WTC11 (cell line): ENCODE measurements at regions not wholly inside any gene's neighbourhood (a gene's known extent, or its start where the extent isn't known, plus 50 kb on each side); places are given as distances from the start of the nearest gene placed in this dataset.
A peak's percentile ranks its signal among the peaks of the same experiment; 100 is the strongest.

Experiments
- ATAC-seq: fragments of 200-7000 bp; cut with Tn5 transposase; 2 replicates; pipeline ENCODE4 v1.10.0; 2021; ENCODE audit warnings: mild to moderate bottlenecking, moderate library complexity
- CTCF ChIA-PET: fragments of 300-600 bp; sonication (Branson Sonifier 250); formaldehyde crosslinking; loops from one replicate; lab custom pipeline; 2021; ENCODE audit warnings: antibody characterized with exemption; lab: Charles Lee
- POLR2A ChIA-PET: fragments of 350-600 bp; sonication (Branson Sonifier 250); formaldehyde crosslinking; loops from one replicate; lab custom pipeline; 2021; ENCODE audit warnings: antibody characterized with exemption; lab: Charles Lee
- DNase-seq: peaks from one replicate; pipeline ENCODE4 v3.0.0; 2021; ENCODE audit warnings: low spot score
- H3K27ac Mint-ChIP-seq: 2 replicates; pipeline ENCODE4 v1.8.0; 2021; ENCODE audit warnings: mixed read lengths
- H3K27me3 Mint-ChIP-seq: 2 replicates; pipeline ENCODE4 v1.8.0; 2021; ENCODE audit warnings: low read depth, mild to moderate bottlenecking, moderate library complexity, mixed read lengths
- H3K36me3 Mint-ChIP-seq: 2 replicates; pipeline ENCODE4 v1.8.0; 2021; ENCODE audit warnings: mixed read lengths
- H3K4me1 Mint-ChIP-seq: 2 replicates; pipeline ENCODE4 v1.8.0; 2022; ENCODE audit warnings: mixed read lengths
- H3K4me3 Mint-ChIP-seq: 2 replicates; pipeline ENCODE4 v1.8.0; 2021; ENCODE audit warnings: mild to moderate bottlenecking, moderate library complexity, mixed read lengths
- H3K9me3 Mint-ChIP-seq: 2 replicates; pipeline ENCODE4 v1.8.0; 2021; ENCODE audit warnings: mixed read lengths
- AR ChIP-seq: fragments of 250-450 bp; sonication (Bioruptor Pico); IDR thresholded peaks from 2 replicates; pipeline ENCODE4 v1.9.0; 2021; ENCODE audit warnings: mild to moderate bottlenecking
- ATF1 ChIP-seq: sonication (generic); formaldehyde crosslinking; IDR thresholded peaks from 2 replicates; pipeline ENCODE4 v1.8.1; 2023; ENCODE audit warnings: mild to moderate bottlenecking, moderate library complexity, missing genetic modification reagents
- EMX1 ChIP-seq: fragments of 250-450 bp; sonication (Bioruptor Pico); IDR thresholded peaks from 2 replicates; pipeline ENCODE4 v1.8.0; 2021; ENCODE audit warnings: mild to moderate bottlenecking
- GRHL2 ChIP-seq: fragments of 250-450 bp; sonication (Bioruptor Pico); IDR thresholded peaks from 2 replicates; pipeline ENCODE4 v1.8.0; 2022; ENCODE audit warnings: mild to moderate bottlenecking, moderate library complexity; ENCODE audit not compliant: insufficient replicate concordance, severe bottlenecking
- GTF2I ChIP-seq: fragments of 250-450 bp; sonication (Bioruptor Pico); conservative IDR thresholded peaks from 2 replicates; pipeline ENCODE4 v1.4.0; 2021; ENCODE audit warnings: mild to moderate bottlenecking
- HMGA2 ChIP-seq: fragments of 250-450 bp; sonication (Bioruptor Pico); IDR thresholded peaks from 2 replicates; pipeline ENCODE4 v1.4.0; 2021; ENCODE audit warnings: mild to moderate bottlenecking, moderate library complexity
- JAZF1 ChIP-seq: fragments of 250-450 bp; sonication (Bioruptor Pico); IDR thresholded peaks from 2 replicates; pipeline ENCODE4 v1.9.0; 2021; ENCODE audit warnings: moderate library complexity, mild to moderate bottlenecking, inconsistent platforms
- NFATC4 ChIP-seq: fragments of 250-450 bp; sonication (Bioruptor Pico); IDR thresholded peaks from 2 replicates; pipeline ENCODE4 v1.9.0; 2021; ENCODE audit warnings: mild to moderate bottlenecking
- NFE2L1 ChIP-seq: sonication (generic); formaldehyde crosslinking; IDR thresholded peaks from 2 replicates; pipeline ENCODE4 v1.8.1; 2023; ENCODE audit warnings: missing genetic modification reagents
- NR3C1 ChIP-seq: sonication (generic); formaldehyde crosslinking; conservative IDR thresholded peaks from 2 replicates; pipeline ENCODE4 v1.8.1; 2023; ENCODE audit warnings: low read depth, mild to moderate bottlenecking, missing genetic modification reagents
- SP1 ChIP-seq: sonication (generic); formaldehyde crosslinking; conservative IDR thresholded peaks from 2 replicates; pipeline ENCODE4 v1.8.1; 2022; ENCODE audit warnings: missing genetic modification reagents
- TCF7 ChIP-seq: sonication (generic); formaldehyde crosslinking; IDR thresholded peaks from 2 replicates; pipeline ENCODE4 v1.8.0; 2022; ENCODE audit warnings: mild to moderate bottlenecking, low read depth, missing genetic modification reagents, moderate library complexity
- ZBTB21 ChIP-seq: sonication (generic); formaldehyde crosslinking; IDR thresholded peaks from 2 replicates; pipeline ENCODE4 v1.8.1; 2023; ENCODE audit warnings: mild to moderate bottlenecking, missing genetic modification reagents, borderline replicate concordance
- ZNF121 ChIP-seq: sonication (generic); formaldehyde crosslinking; IDR thresholded peaks from 2 replicates; pipeline ENCODE4 v1.8.0; 2023; ENCODE audit warnings: missing genetic modification reagents
- ZNF416 ChIP-seq: fragments of 250-450 bp; sonication (Bioruptor Pico); IDR thresholded peaks from 2 replicates; pipeline ENCODE4 v1.9.0; 2021; ENCODE audit warnings: mild to moderate bottlenecking, inconsistent platforms
- TF ChIP-seq, protein P1 (sequence below): sonication (generic); formaldehyde crosslinking; IDR thresholded peaks from 2 replicates; pipeline ENCODE4 v1.8.0; 2022; ENCODE audit warnings: mild to moderate bottlenecking, missing genetic modification reagents
- TF ChIP-seq, protein P2 (sequence below): fragments of 200-600 bp; IDR thresholded peaks from 2 replicates; pipeline ENCODE4 v1.8.0; 2022; ENCODE audit warnings: antibody characterized with exemption
- TF ChIP-seq, protein P3 (sequence below): sonication (generic); formaldehyde crosslinking; IDR thresholded peaks from 2 replicates; pipeline ENCODE4 v1.8.1; 2023; ENCODE audit warnings: mild to moderate bottlenecking, moderate library complexity, missing genetic modification reagents
- TF ChIP-seq, protein P4 (sequence below): sonication (generic); formaldehyde crosslinking; IDR thresholded peaks from 2 replicates; pipeline ENCODE4 v1.8.1; 2023; ENCODE audit warnings: mild to moderate bottlenecking, missing genetic modification reagents, moderate library complexity
- TF ChIP-seq, protein P5 (sequence below): sonication (generic); formaldehyde crosslinking; IDR thresholded peaks from 2 replicates; pipeline ENCODE4 v1.8.0; 2022; ENCODE audit warnings: mild to moderate bottlenecking, missing genetic modification reagents

DNA sequence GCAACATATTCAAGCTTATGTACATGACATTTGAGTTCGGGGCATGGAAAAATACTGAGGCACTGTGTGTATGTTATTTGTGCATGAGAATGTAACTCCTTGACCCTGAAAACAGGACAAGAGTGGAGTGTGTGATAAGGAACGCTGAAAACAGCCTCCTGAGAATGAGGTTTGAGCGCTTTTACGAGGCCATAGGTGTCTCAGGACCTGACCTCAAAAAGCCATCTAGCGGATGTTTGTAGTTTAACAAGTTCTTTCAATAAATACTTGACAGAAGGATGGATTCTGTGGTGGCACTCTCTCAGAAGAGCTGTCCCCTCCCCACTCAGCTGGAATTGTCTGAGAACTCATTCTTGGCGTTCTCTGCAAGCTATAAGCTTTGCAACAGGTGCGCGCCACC is 350.5 kb upstream of the TMTC1 start:
- Mint-ChIP-seq H3K9me3 (peaks cover 13% of the 10 kb centered on the region), H3K27ac (no peak overlapping the region), H3K4me3 (no peak overlapping the region), H3K36me3 (no peaks in the 10 kb centered on the region), H3K4me1 (no peaks in the 10 kb centered on the region), H3K27me3 (no peaks in the 10 kb centered on the region)
- no peak for TF ChIP-seq ZNF121 (CRISPR knock-in tag)
- TF ChIP-seq NFE2L1 (CRISPR knock-in tag): no peak
- TF ChIP-seq ZNF416 (CRISPR knock-in tag): no peak
- no peak for TF ChIP-seq AR (CRISPR knock-in tag)
- TF ChIP-seq NR3C1 (CRISPR knock-in tag): no peak
- TF ChIP-seq, protein P1, sequence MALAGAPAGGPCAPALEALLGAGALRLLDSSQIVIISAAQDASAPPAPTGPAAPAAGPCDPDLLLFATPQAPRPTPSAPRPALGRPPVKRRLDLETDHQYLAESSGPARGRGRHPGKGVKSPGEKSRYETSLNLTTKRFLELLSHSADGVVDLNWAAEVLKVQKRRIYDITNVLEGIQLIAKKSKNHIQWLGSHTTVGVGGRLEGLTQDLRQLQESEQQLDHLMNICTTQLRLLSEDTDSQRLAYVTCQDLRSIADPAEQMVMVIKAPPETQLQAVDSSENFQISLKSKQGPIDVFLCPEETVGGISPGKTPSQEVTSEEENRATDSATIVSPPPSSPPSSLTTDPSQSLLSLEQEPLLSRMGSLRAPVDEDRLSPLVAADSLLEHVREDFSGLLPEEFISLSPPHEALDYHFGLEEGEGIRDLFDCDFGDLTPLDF (CRISPR knock-in tag): no peak
- TF ChIP-seq HMGA2 (CRISPR knock-in tag): no peak
- TF ChIP-seq, protein P2, sequence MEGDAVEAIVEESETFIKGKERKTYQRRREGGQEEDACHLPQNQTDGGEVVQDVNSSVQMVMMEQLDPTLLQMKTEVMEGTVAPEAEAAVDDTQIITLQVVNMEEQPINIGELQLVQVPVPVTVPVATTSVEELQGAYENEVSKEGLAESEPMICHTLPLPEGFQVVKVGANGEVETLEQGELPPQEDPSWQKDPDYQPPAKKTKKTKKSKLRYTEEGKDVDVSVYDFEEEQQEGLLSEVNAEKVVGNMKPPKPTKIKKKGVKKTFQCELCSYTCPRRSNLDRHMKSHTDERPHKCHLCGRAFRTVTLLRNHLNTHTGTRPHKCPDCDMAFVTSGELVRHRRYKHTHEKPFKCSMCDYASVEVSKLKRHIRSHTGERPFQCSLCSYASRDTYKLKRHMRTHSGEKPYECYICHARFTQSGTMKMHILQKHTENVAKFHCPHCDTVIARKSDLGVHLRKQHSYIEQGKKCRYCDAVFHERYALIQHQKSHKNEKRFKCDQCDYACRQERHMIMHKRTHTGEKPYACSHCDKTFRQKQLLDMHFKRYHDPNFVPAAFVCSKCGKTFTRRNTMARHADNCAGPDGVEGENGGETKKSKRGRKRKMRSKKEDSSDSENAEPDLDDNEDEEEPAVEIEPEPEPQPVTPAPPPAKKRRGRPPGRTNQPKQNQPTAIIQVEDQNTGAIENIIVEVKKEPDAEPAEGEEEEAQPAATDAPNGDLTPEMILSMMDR: no peak
- ChIA-PET CTCF (interaction anchor here (0.6 kb wide), 1 partner anchor 490 kb away, joined by 3 read pairs; no protein-coding TSS in a partner anchor), POLR2A (no interaction called here)
- no peak for DNase-seq
- peak; percentile 53 for ATAC-seq

- no peak overlapping the region for H3K4me3 Mint-ChIP-seq
- ATAC-seq: no peak
Measured at GRCh38 chr12:30126944-30127343, 343.2 kb upstream of the TMTC1 start.

More at GRCh38 chr12:30126944-30127343, 343.2 kb upstream of the TMTC1 start:
- CTCF ChIA-PET: no interaction called here
- DNase-seq: no peak
- TF ChIP-seq SP1 (CRISPR knock-in tag) (no peak), GRHL2 (CRISPR knock-in tag) (no peak), NFATC4 (CRISPR knock-in tag) (no peak), ZBTB21 (CRISPR knock-in tag) (no peak), GTF2I (CRISPR knock-in tag) (no peak), TCF7 (CRISPR knock-in tag) (no peak), JAZF1 (CRISPR knock-in tag) (no peak), EMX1 (CRISPR knock-in tag) (no peak), ATF1 (no peak)
- TF ChIP-seq, protein P3, sequence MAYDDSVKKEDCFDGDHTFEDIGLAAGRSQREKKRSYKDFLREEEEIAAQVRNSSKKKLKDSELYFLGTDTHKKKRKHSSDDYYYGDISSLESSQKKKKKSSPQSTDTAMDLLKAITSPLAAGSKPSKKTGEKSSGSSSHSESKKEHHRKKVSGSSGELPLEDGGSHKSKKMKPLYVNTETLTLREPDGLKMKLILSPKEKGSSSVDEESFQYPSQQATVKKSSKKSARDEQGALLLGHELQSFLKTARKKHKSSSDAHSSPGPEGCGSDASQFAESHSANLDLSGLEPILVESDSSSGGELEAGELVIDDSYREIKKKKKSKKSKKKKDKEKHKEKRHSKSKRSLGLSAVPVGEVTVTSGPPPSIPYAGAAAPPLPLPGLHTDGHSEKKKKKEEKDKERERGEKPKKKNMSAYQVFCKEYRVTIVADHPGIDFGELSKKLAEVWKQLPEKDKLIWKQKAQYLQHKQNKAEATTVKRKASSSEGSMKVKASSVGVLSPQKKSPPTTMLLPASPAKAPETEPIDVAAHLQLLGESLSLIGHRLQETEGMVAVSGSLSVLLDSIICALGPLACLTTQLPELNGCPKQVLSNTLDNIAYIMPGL (CRISPR knock-in tag): no peak
- TF ChIP-seq, protein P4, sequence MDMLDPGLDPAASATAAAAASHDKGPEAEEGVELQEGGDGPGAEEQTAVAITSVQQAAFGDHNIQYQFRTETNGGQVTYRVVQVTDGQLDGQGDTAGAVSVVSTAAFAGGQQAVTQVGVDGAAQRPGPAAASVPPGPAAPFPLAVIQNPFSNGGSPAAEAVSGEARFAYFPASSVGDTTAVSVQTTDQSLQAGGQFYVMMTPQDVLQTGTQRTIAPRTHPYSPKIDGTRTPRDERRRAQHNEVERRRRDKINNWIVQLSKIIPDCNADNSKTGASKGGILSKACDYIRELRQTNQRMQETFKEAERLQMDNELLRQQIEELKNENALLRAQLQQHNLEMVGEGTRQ: no peak
- TF ChIP-seq, protein P5, sequence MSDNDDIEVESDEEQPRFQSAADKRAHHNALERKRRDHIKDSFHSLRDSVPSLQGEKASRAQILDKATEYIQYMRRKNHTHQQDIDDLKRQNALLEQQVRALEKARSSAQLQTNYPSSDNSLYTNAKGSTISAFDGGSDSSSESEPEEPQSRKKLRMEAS (CRISPR knock-in tag): no peak
- TF ChIP-seq, all 79 proteins: peak for 0
- Mint-ChIP-seq H3K36me3 (no peaks in the 10 kb centered on the region), H3K27ac (no peak overlapping the region), H3K27me3 (no peaks in the 10 kb centered on the region), H3K4me1 (no peaks in the 10 kb centered on the region), H3K9me3 (peaks cover 3% of the 10 kb centered on the region)
- POLR2A ChIA-PET: no interaction called here
